ENCODE measurements at regions not wholly inside any gene's neighbourhood (a gene's known extent, or its start where the extent isn't known, plus 50 kb on each side); places are given as distances from the start of the nearest gene placed in this dataset.

- TF ChIP-seq POLR2A (IDR thresholded peaks at IDR 0.05) (no peak), CTCF (IDR thresholded peaks at IDR 0.05) (no peak), POLR2AphosphoS5 (IDR thresholded peaks at IDR 0.05) (no peak)
These were observed 127.3 kb upstream of the HUWE1 start for GRCh38 chrX:53813670-53814440.
